ENCODE measurements at regions not wholly inside any gene's neighbourhood (a gene's known extent, or its start where the extent isn't known, plus 50 kb on each side); places are given as distances from the start of the nearest gene placed in this dataset.

DNA sequence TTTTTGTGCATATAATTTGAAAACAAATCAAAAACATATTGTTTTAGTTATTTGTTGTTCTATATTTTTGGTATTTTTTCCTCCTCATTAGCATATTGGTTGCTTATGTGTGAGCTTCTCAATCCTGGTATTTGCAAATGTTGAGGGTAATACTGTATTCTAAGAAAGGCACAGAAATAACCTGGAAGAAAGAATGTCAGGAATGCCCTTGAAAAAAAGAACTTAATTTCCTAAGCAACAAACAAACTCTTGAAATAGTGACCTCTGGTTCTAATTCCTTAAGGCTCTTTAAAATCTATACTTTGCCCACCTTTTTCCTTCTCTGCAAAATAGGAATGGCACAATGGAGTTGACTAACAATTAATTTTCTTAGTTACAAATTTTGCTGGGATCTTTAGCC lies 117.5 kb downstream of the HMHB1 start:
- no peaks in the 10 kb centered on the region for H3K27me3 ChIP-seq
- TF ChIP-seq, protein P1, sequence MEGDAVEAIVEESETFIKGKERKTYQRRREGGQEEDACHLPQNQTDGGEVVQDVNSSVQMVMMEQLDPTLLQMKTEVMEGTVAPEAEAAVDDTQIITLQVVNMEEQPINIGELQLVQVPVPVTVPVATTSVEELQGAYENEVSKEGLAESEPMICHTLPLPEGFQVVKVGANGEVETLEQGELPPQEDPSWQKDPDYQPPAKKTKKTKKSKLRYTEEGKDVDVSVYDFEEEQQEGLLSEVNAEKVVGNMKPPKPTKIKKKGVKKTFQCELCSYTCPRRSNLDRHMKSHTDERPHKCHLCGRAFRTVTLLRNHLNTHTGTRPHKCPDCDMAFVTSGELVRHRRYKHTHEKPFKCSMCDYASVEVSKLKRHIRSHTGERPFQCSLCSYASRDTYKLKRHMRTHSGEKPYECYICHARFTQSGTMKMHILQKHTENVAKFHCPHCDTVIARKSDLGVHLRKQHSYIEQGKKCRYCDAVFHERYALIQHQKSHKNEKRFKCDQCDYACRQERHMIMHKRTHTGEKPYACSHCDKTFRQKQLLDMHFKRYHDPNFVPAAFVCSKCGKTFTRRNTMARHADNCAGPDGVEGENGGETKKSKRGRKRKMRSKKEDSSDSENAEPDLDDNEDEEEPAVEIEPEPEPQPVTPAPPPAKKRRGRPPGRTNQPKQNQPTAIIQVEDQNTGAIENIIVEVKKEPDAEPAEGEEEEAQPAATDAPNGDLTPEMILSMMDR (IDR thresholded peaks at IDR 0.05), result no peak
- TF ChIP-seq POLR2A (IDR thresholded peaks at IDR 0.05; ENCODE audit: low read depth) (no peak), EP300 (IDR thresholded peaks at IDR 0.05) (no peak), POLR2AphosphoS5 (IDR thresholded peaks at IDR 0.05) (no peak)
- intact Hi-C loops (cut with DNase I), result no loop called here
- DNase-seq (ENCODE audit: extremely low spot score), result no peak
- H3K4me3 ChIP-seq, result no peak overlapping the region
- no peak overlapping the region for H3K27ac ChIP-seq (replicated peaks in 1 of 4)
- peaks cover 0 to 13% (median 0%) of the 10 kb centered on the region in 4 donors for H3K9me3 ChIP-seq
- peaks cover 0 to 9% (median 7%) of the 10 kb centered on the region in 4 donors for H3K4me1 ChIP-seq
- H3K36me3 ChIP-seq, result no peaks in the 10 kb centered on the region

DNA sequence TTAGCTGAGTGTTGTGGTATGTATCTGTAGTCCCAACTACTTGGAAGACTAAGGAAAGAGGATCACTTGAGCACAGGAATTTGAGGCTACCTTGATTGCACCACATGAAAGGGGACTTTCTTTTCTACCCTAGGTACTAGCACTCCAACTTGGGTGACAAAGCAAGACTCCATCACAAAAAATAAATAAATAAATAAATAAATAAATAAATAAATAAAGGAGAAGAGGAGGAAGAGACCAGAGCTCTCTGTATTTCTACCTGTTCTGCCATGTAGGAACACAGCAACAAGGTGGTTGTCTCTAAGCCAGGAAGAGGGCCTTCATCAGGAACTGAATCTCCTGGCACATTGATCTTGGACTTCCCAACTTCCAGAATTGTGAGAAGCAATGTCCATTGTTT lies 118.6 kb downstream of the HMHB1 start:
- H3K27ac ChIP-seq (replicated peaks in 1 of 4), result no peak overlapping the region

DNA sequence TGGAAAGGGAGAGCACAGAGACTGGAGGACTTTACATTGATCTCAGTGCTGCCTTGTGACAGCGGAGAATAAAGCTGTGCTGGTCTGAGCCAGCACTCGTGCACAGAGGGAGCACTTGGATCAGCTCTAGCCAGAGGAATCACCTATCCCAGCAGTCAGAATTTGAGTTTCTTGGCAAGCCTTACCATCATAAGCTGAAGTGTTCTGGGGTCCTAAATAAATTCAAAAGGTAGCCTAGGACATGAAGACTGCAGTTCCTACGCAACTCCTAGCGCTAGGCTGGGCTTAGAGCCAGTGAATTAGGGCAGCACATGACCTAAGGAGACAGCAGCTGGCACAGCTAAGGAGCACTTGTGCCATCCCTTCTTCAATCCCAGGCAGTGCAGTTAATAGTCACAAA lies 119.5 kb downstream of the HMHB1 start:
- TF ChIP-seq, protein P1 (IDR thresholded peaks at IDR 0.05), result no peak
- TF ChIP-seq POLR2A (IDR thresholded peaks at IDR 0.05; ENCODE audit: low read depth) (no peak), POLR2AphosphoS5 (IDR thresholded peaks at IDR 0.05) (no peak), EP300 (IDR thresholded peaks at IDR 0.05) (no peak)
- DNase-seq (ENCODE audit: extremely low spot score), result no peak

More for the DNA sequence above, 118.6 kb downstream of the HMHB1 start:
- Histone ChIP-seq H3K4me3 (no peak overlapping the region), H3K9me3 (peaks cover 0 to 23% (median 7%) of the 10 kb centered on the region in 4 donors), H3K36me3 (no peaks in the 10 kb centered on the region), H3K4me1 (peaks cover 0 to 9% (median 7%) of the 10 kb centered on the region in 4 donors), H3K27me3 (no peaks in the 10 kb centered on the region)
- no peak for DNase-seq (ENCODE audit: extremely low spot score)
- intact Hi-C loops (cut with DNase I), result no loop called here
- TF ChIP-seq POLR2A (IDR thresholded peaks at IDR 0.05; ENCODE audit: low read depth) (no peak), EP300 (IDR thresholded peaks at IDR 0.05) (no peak), POLR2AphosphoS5 (IDR thresholded peaks at IDR 0.05) (no peak)
- TF ChIP-seq, protein P1 (IDR thresholded peaks at IDR 0.05), result no peak

DNA sequence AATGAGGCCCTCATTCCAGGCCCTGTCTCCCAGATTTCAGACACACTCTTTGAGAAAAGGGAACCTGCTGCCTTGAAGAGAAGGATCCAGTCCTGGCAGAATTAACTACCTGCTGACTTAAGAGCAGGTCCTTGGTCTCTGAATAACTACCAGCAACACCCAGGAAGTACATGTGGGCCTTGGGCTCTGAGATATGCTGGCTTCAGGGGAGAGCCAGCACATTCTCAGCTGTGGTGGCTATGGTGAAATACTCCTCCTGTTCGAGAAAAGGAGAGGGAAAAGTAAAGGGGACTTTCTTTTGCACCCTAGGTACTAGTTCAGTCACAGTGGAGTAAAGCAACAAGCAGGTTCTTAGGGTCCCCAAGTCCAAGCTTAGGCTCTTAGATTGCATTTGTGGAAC lies 120.0 kb downstream of the HMHB1 start:
- intact Hi-C loops (cut with DNase I), result no loop called here
- H3K9me3 ChIP-seq, result peaks cover 0 to 25% (median 7%) of the 10 kb centered on the region in 4 donors
- no peak for DNase-seq (ENCODE audit: extremely low spot score)
- H3K36me3 ChIP-seq, result no peaks in the 10 kb centered on the region
- H3K27ac ChIP-seq (replicated peaks in 1 of 4), result no peak overlapping the region
- TF ChIP-seq POLR2AphosphoS5 (IDR thresholded peaks at IDR 0.05) (no peak), EP300 (IDR thresholded peaks at IDR 0.05) (no peak)
- H3K27me3 ChIP-seq, result no peaks in the 10 kb centered on the region
- no peak overlapping the region for H3K4me3 ChIP-seq
- H3K4me1 ChIP-seq, result peaks cover 0 to 9% (median 7%) of the 10 kb centered on the region in 4 donors
- 100% methylated on average over 1 of the region's 1 CpG for WGBS

More for the DNA sequence above, 119.5 kb downstream of the HMHB1 start:
- Histone ChIP-seq H3K4me1 (peaks cover 0 to 9% (median 7%) of the 10 kb centered on the region in 4 donors), H3K4me3 (no peak overlapping the region), H3K27ac (replicated peaks in 1 of 4) (no peak overlapping the region), H3K27me3 (no peaks in the 10 kb centered on the region), H3K9me3 (peaks cover 0 to 25% (median 7%) of the 10 kb centered on the region in 4 donors), H3K36me3 (no peaks in the 10 kb centered on the region)
- intact Hi-C loops (cut with DNase I), result no loop called here
- 86% methylated on average over 3 of the region's 4 CpGs for WGBS

DNA sequence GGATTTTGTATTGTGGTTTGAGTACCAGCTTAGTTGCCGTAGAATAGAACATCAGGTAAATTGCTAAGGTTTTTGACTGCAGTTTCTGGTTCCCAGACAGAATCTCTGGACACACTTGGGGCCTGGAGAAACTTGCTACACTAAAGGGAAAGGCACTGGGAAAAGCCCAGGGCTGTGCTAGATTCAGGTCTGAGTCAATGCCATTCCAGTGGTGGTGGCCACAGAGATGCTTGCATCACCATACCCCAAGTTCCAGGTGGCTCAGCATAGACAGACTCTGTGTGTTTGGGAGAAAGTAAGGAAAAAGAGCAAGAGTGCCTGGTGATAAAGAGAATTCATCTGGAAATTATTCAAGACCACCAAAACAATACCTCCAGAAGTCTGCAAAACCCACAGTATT lies 120.6 kb downstream of the HMHB1 start:
- no peak overlapping the region for H3K4me3 ChIP-seq
- H3K4me1 ChIP-seq, result peaks cover 0 to 9% (median 7%) of the 10 kb centered on the region in 4 donors
- peaks cover 0 to 25% (median 7%) of the 10 kb centered on the region in 4 donors for H3K9me3 ChIP-seq
- DNase-seq (ENCODE audit: extremely low spot score), result no peak
- no peaks in the 10 kb centered on the region for H3K36me3 ChIP-seq
- intact Hi-C loops (cut with DNase I), result no loop called here
- H3K27ac ChIP-seq (replicated peaks in 1 of 4), result no peak overlapping the region
- 100% methylated on average over 1 of the region's 1 CpG for WGBS
- no peak for TF ChIP-seq EP300 (IDR thresholded peaks at IDR 0.05)
- no peak for TF ChIP-seq POLR2A (IDR thresholded peaks at IDR 0.05; ENCODE audit: low read depth)
- TF ChIP-seq, protein P1 (IDR thresholded peaks at IDR 0.05), result no peak
- no peak for TF ChIP-seq POLR2AphosphoS5 (IDR thresholded peaks at IDR 0.05)
- H3K27me3 ChIP-seq, result no peaks in the 10 kb centered on the region
